ENCODE measurements at regions not wholly inside any gene's neighbourhood (a gene's known extent, or its start where the extent isn't known, plus 50 kb on each side); places are given as distances from the start of the nearest gene placed in this dataset.

GRCh38 chr11:87851234-87851633 is 324.0 kb downstream of the RAB38 start:
- TF ChIP-seq CTCF (conservative IDR thresholded peaks at IDR 0.05 in 1 of 2, IDR thresholded peaks at IDR 0.05 in 1 of 2; ENCODE audit: low read depth in 1 of 2, low read length in 2 of 2) = no peak
- no peak for TF ChIP-seq EZH2 (IDR thresholded peaks at IDR 0.05; ENCODE audit: low read length, missing control alignments)
